Mucosa of stomach (tissue), 1 donor: ENCODE measurements at regions not wholly inside any gene's neighbourhood (a gene's known extent, or its start where the extent isn't known, plus 50 kb on each side); places are given as distances from the start of the nearest gene placed in this dataset.

Source experiments
- H3K27me3 ChIP-seq: one replicate; pipeline ENCODE4 v1.7.0; 2013; ENCODE audit warnings: mild to moderate bottlenecking, low read length; ENCODE audit not compliant: control insufficient read depth, insufficient read depth
- H3K36me3 ChIP-seq: one replicate; pipeline ENCODE4 v1.7.0; 2013; ENCODE audit warnings: low read length; ENCODE audit not compliant: control insufficient read depth, insufficient read depth
- H3K4me1 ChIP-seq: one replicate; pipeline ENCODE4 v1.7.0; 2013; ENCODE audit warnings: mild to moderate bottlenecking, low read length; ENCODE audit not compliant: control insufficient read depth, insufficient read depth
- H3K4me3 ChIP-seq: one replicate; pipeline ENCODE4 v1.7.0; 2013; ENCODE audit warnings: low read length
- H3K9ac ChIP-seq: one replicate; pipeline ENCODE4 v1.7.0; 2013; ENCODE audit warnings: mild to moderate bottlenecking, low read length, moderate library complexity
- H3K9me3 ChIP-seq: one replicate; pipeline ENCODE4 v1.7.0; 2013; ENCODE audit warnings: mild to moderate bottlenecking, low read length, moderate library complexity; ENCODE audit not compliant: control insufficient read depth
- donor health status: Pancreatic carcinoma.

- Histone ChIP-seq H3K4me3 (no peak overlapping the region), H3K27me3 (no peaks in the 10 kb centered on the region), H3K4me1 (no peaks in the 10 kb centered on the region), H3K9me3 (no peaks in the 10 kb centered on the region), H3K36me3 (no peaks in the 10 kb centered on the region), H3K9ac (no peak overlapping the region)
These were observed 383.8 kb upstream of the CITED2 start for GRCh38 chr6:139758209-139758611.

GRCh38 chr6:139757784-139758183, 383.3 kb upstream of the CITED2 start:
- H3K36me3 ChIP-seq: no peaks in the 10 kb centered on the region

DNA sequence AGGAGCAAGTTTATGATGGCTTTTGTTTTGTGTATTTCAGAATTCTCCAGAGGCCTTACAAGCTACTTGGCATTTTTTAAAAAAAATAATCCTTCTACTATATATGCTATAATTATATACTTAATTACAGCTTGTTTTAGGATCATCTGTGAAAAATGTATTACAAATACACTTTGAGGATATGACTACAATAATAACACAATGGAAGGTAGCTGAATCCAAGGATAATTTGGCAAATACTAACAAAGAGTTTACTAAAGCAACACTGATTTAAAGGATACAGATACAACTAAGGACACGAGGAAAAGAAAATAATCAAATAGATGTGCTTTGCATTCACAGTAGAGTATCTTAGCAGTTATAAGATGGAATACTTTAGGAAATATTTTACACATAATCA, 381.9 kb upstream of the CITED2 start:
- no peaks in the 10 kb centered on the region for H3K4me1 ChIP-seq
- no peaks in the 10 kb centered on the region for H3K9me3 ChIP-seq
- H3K27me3 ChIP-seq: no peaks in the 10 kb centered on the region
- no peak overlapping the region for H3K9ac ChIP-seq
- H3K36me3 ChIP-seq: no peaks in the 10 kb centered on the region
- H3K4me3 ChIP-seq: no peak overlapping the region

More at GRCh38 chr6:139757784-139758183, 383.3 kb upstream of the CITED2 start:
- H3K27me3 ChIP-seq: no peaks in the 10 kb centered on the region
- H3K4me1 ChIP-seq: no peaks in the 10 kb centered on the region
- H3K4me3 ChIP-seq: no peak overlapping the region
- no peak overlapping the region for H3K9ac ChIP-seq
- no peaks in the 10 kb centered on the region for H3K9me3 ChIP-seq

DNA sequence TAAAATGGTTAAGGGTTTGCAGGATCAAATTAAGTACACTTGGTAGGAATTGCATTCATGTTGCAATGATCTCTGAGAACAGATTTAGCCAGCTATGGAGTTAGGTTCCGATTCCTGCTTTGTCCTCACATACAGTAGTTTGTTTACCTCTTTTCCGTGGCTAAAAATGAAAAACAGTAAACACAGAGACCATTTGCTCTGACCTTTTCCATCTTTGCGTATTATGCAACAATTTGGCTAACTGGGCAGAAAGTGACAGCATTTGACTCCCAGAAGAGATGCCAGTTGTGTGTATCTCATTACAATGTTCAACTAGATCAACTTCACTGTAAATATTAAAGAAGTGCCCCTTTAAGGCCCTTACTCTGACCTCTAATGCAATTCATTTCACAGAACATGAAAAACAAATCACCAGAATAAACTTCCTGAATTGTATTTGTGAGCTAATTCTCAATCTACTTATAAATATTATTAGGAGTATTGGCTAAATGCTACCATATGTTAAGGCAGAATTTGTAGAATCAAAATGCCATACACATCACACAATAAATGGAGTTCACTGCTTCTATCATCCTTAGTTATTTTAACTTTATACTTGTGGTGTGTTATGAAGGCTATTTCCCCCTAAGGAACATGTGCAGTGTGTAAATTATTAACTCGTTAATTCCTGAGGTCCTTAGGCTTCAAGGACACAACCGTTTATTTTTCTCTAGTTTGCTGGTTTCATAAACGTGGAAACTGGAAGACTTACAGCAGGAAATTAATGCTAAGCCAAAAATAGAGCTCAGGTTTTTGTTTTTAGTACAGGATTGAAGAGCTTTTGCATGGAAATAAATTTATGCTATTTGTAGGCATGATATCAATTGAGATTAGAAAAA, 380.7 kb upstream of the CITED2 start:
- Histone ChIP-seq H3K9me3 (no peaks in the 10 kb centered on the region), H3K4me1 (no peaks in the 10 kb centered on the region), H3K9ac (no peak overlapping the region), H3K27me3 (no peaks in the 10 kb centered on the region), H3K36me3 (no peaks in the 10 kb centered on the region), H3K4me3 (no peak overlapping the region)

- Histone ChIP-seq H3K4me3 (no peak overlapping the region), H3K9ac (no peak overlapping the region), H3K27me3 (no peaks in the 10 kb centered on the region), H3K9me3 (no peaks in the 10 kb centered on the region), H3K36me3 (no peaks in the 10 kb centered on the region), H3K4me1 (peaks cover 5% of the 10 kb centered on the region)
These were observed 378.9 kb upstream of the CITED2 start for GRCh38 chr6:139753198-139753861.

DNA sequence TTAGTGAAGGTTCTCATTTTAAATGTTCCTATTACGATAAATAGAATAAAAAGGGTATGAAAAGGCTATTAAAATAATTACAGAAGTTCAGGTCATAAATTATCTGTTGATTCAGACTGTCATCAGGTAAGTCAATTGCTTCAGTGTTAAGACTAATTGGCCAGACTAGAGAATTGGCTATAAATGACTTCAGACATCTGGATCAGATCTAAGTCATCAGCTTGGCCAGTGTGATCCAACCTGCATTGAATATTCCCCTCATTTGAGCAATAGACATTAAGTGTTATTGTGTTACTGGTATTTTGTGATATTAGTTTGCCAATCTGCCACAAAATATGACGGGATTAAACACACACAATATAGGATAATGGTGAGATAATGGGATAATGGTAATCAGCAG, 377.6 kb upstream of the CITED2 start:
- Histone ChIP-seq H3K9me3 (no peaks in the 10 kb centered on the region), H3K36me3 (no peaks in the 10 kb centered on the region), H3K27me3 (no peaks in the 10 kb centered on the region), H3K4me1 (peaks cover 5% of the 10 kb centered on the region), H3K9ac (no peak overlapping the region), H3K4me3 (no peak overlapping the region)

GRCh38 chr6:139751179-139751578, 376.7 kb upstream of the CITED2 start:
- H3K9ac ChIP-seq: no peak overlapping the region
- H3K9me3 ChIP-seq: no peaks in the 10 kb centered on the region
- H3K27me3 ChIP-seq: no peaks in the 10 kb centered on the region
- peaks cover 5% of the 10 kb centered on the region for H3K4me1 ChIP-seq
- no peak overlapping the region for H3K4me3 ChIP-seq
- no peaks in the 10 kb centered on the region for H3K36me3 ChIP-seq

GRCh38 chr6:139748353-139749146, 374.1 kb upstream of the CITED2 start:
- H3K9ac ChIP-seq: no peak overlapping the region
- no peaks in the 10 kb centered on the region for H3K36me3 ChIP-seq
- H3K9me3 ChIP-seq: no peaks in the 10 kb centered on the region
- no peaks in the 10 kb centered on the region for H3K27me3 ChIP-seq
- H3K4me3 ChIP-seq: no peak overlapping the region
- peaks cover 6% of the 10 kb centered on the region for H3K4me1 ChIP-seq

GRCh38 chr6:139747154-139747553, 372.7 kb upstream of the CITED2 start:
- Histone ChIP-seq H3K36me3 (no peaks in the 10 kb centered on the region), H3K9ac (no peak overlapping the region), H3K4me1 (peaks cover 11% of the 10 kb centered on the region), H3K4me3 (no peak overlapping the region), H3K27me3 (no peaks in the 10 kb centered on the region), H3K9me3 (no peaks in the 10 kb centered on the region)

GRCh38 chr6:139744891-139745290, 370.4 kb upstream of the CITED2 start:
- Histone ChIP-seq H3K27me3 (no peaks in the 10 kb centered on the region), H3K4me1 (peaks cover 11% of the 10 kb centered on the region), H3K36me3 (no peaks in the 10 kb centered on the region), H3K9ac (no peak overlapping the region), H3K4me3 (no peak overlapping the region), H3K9me3 (no peaks in the 10 kb centered on the region)

DNA sequence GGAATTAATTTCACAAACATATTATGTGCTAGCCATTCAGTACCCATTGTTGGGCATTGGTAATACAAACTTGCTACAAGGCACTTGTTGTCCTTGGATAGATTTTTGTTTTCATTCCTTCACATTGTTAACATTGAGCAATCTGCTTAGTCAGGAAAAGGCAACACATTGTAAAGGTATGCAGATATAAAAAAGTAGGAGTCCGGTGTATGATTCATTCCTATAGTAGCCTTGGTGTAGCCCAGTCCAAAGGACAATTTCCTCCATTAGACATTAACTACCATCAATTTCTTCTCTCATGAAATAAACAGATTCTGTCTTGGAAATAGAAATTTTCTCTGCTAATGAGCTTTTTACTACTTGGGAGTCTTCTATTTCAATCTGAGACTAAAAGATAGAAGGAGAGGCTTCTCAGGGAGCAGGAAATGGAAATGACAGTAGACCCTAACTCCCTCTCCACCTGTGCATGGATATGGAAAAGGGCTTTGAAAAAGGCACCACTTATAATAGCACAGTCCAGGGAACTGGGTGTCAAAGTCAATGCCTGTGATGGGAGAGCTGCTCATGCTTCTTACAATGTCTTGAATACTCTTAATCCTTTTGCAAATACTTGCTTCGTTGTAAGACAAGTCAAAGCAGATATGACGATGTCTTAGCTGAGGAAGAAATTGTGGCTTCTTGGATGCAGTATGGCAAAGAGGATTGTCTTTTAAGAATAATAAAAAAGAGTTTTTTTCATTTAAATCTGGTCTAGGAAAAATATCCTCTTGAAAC, 369.4 kb upstream of the CITED2 start:
- Histone ChIP-seq H3K9me3 (no peaks in the 10 kb centered on the region), H3K36me3 (no peaks in the 10 kb centered on the region), H3K4me1 (peaks cover 11% of the 10 kb centered on the region), H3K27me3 (no peaks in the 10 kb centered on the region), H3K4me3 (no peak overlapping the region), H3K9ac (no peak overlapping the region)
